ENCODE measurements at regions not wholly inside any gene's neighbourhood (a gene's known extent, or its start where the extent isn't known, plus 50 kb on each side); places are given as distances from the start of the nearest gene placed in this dataset.

GRCh38 chr3:27990837-27991236 is 250.6 kb upstream of the CMC1 start:
- Histone ChIP-seq H4K20me1 (replicated peaks; ENCODE audit: control insufficient read depth, extremely low read depth, insufficient read depth, low read length) (no peaks in the 10 kb centered on the region), H3K4me1 (ENCODE audit: control insufficient read depth, extremely low read depth, insufficient read depth, low read length) (no peaks in the 10 kb centered on the region), H2AFZ (ENCODE audit: low read depth, low read length) (no peak overlapping the region), H3K9ac (replicated peaks; ENCODE audit: extremely low read depth, insufficient read depth, low read length) (no peak overlapping the region), H3K36me3 (ENCODE audit: control insufficient read depth in 2 of 2, extremely low read depth in 1 of 2, insufficient read depth in 2 of 2, low read length in 2 of 2) (no peaks in the 10 kb centered on the region), H3K27ac (ENCODE audit: insufficient read depth, low read depth, low read length) (no peak overlapping the region), H3K79me2 (ENCODE audit: control insufficient read depth, insufficient read depth, low read length) (no peaks in the 10 kb centered on the region), H3K9me3 (replicated peaks; ENCODE audit: control insufficient read depth, insufficient read depth, low read length) (no peaks in the 10 kb centered on the region), H3K4me2 (ENCODE audit: insufficient read depth, low read length) (no peak overlapping the region), H3K27me3 (ENCODE audit: control insufficient read depth in 2 of 2, insufficient read depth in 2 of 2, low read length in 2 of 2) (no peaks in the 10 kb centered on the region), H3K9me1 (replicated peaks; ENCODE audit: control insufficient read depth, extremely low read depth, insufficient read depth, low read length) (no peaks in the 10 kb centered on the region), H3K4me3 (replicated peaks in 1 of 3; ENCODE audit: insufficient read depth in 1 of 3, low read depth in 1 of 3, low read length in 3 of 3) (no peak overlapping the region)
- ChIA-PET POLR2A (no interaction called here), CTCF (no interaction called here)
- FAIRE-seq (no peak), DNase-seq (ENCODE audit: low read depth, low spot score) (no peak)
- intact Hi-C loops (cut with micrococcal nuclease), result no loop called here
- dilution Hi-C loops (cut with MboI; ENCODE audit: extremely low pct_ligation_motif_present, low sequenced_read_pairs), result no loop called here
- TF ChIP-seq MYC (IDR thresholded peaks at IDR 0.05; ENCODE audit: low read depth, low read length) (no peak), JUN (IDR thresholded peaks at IDR 0.05; ENCODE audit: borderline replicate concordance, insufficient read depth, insufficient read length, low read depth) (no peak), CTCF (IDR thresholded peaks at IDR 0.05; ENCODE audit: extremely low read depth in 1 of 2, insufficient read depth in 1 of 2, low read depth in 1 of 2, low read length in 2 of 2) (no peak), POLR2AphosphoS5 (IDR thresholded peaks at IDR 0.05; ENCODE audit: insufficient read depth, low read depth, low read length) (no peak), GATA2 (IDR thresholded peaks at IDR 0.05; ENCODE audit: insufficient read depth, insufficient read length, low read depth, low read length) (no peak), POLR2A (IDR thresholded peaks at IDR 0.05; ENCODE audit: low read depth, low read length) (no peak), EZH2 (IDR thresholded peaks at IDR 0.05; ENCODE audit: borderline replicate concordance, low read depth, low read length, severe bottlenecking) (no peak)
- TF ChIP-seq, protein P1, sequence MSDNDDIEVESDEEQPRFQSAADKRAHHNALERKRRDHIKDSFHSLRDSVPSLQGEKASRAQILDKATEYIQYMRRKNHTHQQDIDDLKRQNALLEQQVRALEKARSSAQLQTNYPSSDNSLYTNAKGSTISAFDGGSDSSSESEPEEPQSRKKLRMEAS (IDR thresholded peaks at IDR 0.05; ENCODE audit: insufficient read depth, insufficient read length), result no peak
- no TSS peak for BruUV-seq (replicated peaks)
